ENCODE measurements at regions not wholly inside any gene's neighbourhood (a gene's known extent, or its start where the extent isn't known, plus 50 kb on each side); places are given as distances from the start of the nearest gene placed in this dataset.

DNA sequence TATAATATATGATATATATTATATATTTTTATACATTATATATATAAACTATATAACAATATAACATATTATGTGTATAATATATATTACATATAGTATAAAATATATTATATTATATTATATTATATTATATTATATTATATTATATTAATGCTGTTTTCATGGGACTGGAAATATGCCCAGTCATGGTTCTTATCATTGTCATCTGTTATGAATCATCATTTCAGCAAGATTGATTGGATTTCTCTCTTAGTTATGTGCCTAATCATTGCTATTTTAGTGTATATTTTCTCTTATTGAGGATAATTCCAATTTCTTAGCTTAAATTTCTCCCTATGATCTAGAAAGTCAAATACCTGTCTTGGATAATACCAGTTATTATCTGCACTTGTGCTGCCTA, 617.8 kb downstream of the TRIB2 start:
- no peak for TF ChIP-seq ZNF544 (tag by site-specific recombination; IDR thresholded peaks at IDR 0.05)
- TF ChIP-seq HOXC10 (CRISPR knock-in tag; IDR thresholded peaks at IDR 0.05) = no peak
- TF ChIP-seq ZNF133 (tag by site-specific recombination; IDR thresholded peaks at IDR 0.05) = no peak
- no peak for TF ChIP-seq ZNF76 (tag by site-specific recombination; IDR thresholded peaks at IDR 0.05; ENCODE audit: borderline replicate concordance, low read depth)
- TF ChIP-seq MEIS1 (CRISPR knock-in tag; IDR thresholded peaks at IDR 0.05; ENCODE audit: borderline replicate concordance) = no peak
- no peak for TF ChIP-seq ZBTB17 (tag by site-specific recombination; IDR thresholded peaks at IDR 0.05)
- no peak overlapping the region for H3K27ac ChIP-seq (ENCODE audit: extremely low read depth, low read depth, low read length)
- CTCF ChIA-PET = no interaction called here

DNA sequence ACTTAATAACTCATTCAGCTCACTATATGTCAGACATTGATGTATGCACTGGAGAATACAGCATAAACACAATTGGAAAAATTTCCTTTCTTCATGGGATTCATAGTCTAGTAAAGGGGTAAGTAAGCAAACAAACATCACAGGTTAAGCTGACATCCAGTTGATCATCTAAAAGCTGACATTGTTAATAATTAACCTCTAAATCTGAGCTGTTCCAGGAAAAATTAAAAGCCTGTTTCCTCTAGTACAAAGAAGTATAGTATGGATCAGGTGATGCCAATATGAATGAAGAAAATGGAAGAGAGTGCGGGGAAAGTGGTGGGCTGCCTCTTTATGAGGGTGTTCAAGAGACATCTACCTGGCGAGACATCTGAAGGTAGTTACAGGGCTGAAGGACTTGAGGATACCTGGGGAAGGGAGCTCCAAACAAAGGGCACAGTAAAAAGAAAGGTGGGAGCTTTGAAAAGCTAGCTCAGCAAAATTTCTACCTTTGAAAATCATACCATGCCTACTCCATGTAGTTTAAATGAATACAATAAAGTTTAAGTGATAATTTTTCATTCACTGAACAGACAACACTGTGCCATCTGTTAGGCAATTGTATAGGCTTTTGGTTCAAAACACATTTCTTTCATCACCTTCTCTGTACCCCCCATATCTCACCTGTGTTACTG, 619.3 kb downstream of the TRIB2 start:
- CTCF ChIA-PET = no interaction called here
- no peak overlapping the region for H3K4me3 ChIP-seq (ENCODE audit: low read depth, low read length)
- POLR2A ChIA-PET = no interaction called here
- H3K4me1 ChIP-seq (ENCODE audit: control insufficient read depth, insufficient read depth, low read length) = no peaks in the 10 kb centered on the region
- TF ChIP-seq, protein P1, sequence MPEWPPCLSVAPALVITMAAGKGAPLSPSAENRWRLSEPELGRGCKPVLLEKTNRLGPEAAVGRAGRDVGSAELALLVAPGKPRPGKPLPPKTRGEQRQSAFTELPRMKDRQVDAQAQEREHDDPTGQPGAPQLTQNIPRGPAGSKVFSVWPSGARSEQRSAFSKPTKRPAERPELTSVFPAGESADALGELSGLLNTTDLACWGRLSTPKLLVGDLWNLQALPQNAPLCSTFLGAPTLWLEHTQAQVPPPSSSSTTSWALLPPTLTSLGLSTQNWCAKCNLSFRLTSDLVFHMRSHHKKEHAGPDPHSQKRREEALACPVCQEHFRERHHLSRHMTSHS (tag by site-specific recombination; IDR thresholded peaks at IDR 0.05) = no peak
- no peak for TF ChIP-seq SCRT2 (tag by site-specific recombination; IDR thresholded peaks at IDR 0.05)
- TF ChIP-seq FEZF1 (tag by site-specific recombination; IDR thresholded peaks at IDR 0.05) = no peak
- TF ChIP-seq GLI4 (tag by site-specific recombination; IDR thresholded peaks at IDR 0.05) = no peak
- TF ChIP-seq SP2 (tag by site-specific recombination; IDR thresholded peaks at IDR 0.05) = no peak
- no peak for TF ChIP-seq ZNF76 (tag by site-specific recombination; IDR thresholded peaks at IDR 0.05; ENCODE audit: borderline replicate concordance, low read depth)
- TF ChIP-seq ZNF37A (tag by site-specific recombination; IDR thresholded peaks at IDR 0.05) = no peak
- TF ChIP-seq ZNF248 (tag by site-specific recombination; IDR thresholded peaks at IDR 0.05) = no peak
- no peak for TF ChIP-seq ZNF223 (tag by site-specific recombination; IDR thresholded peaks at IDR 0.05)
- TF ChIP-seq, protein P2, sequence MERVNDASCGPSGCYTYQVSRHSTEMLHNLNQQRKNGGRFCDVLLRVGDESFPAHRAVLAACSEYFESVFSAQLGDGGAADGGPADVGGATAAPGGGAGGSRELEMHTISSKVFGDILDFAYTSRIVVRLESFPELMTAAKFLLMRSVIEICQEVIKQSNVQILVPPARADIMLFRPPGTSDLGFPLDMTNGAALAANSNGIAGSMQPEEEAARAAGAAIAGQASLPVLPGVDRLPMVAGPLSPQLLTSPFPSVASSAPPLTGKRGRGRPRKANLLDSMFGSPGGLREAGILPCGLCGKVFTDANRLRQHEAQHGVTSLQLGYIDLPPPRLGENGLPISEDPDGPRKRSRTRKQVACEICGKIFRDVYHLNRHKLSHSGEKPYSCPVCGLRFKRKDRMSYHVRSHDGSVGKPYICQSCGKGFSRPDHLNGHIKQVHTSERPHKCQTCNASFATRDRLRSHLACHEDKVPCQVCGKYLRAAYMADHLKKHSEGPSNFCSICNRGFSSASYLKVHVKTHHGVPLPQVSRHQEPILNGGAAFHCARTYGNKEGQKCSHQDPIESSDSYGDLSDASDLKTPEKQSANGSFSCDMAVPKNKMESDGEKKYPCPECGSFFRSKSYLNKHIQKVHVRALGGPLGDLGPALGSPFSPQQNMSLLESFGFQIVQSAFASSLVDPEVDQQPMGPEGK (tag by site-specific recombination; IDR thresholded peaks at IDR 0.05) = no peak
- TF ChIP-seq ZSCAN16 (tag by site-specific recombination; IDR thresholded peaks at IDR 0.05) = no peak
- TF ChIP-seq SP3 (tag by site-specific recombination; IDR thresholded peaks at IDR 0.05) = no peak
- TF ChIP-seq HOXA7 (CRISPR knock-in tag; IDR thresholded peaks at IDR 0.05; ENCODE audit: borderline replicate concordance) = no peak
- TF ChIP-seq ZNF221 (tag by site-specific recombination; IDR thresholded peaks at IDR 0.05; ENCODE audit: borderline replicate concordance) = no peak
- no peak overlapping the region for H3K27ac ChIP-seq (ENCODE audit: extremely low read depth, low read depth, low read length)
- no peaks in the 10 kb centered on the region for H3K9me3 ChIP-seq (ENCODE audit: control insufficient read depth, insufficient read depth, low read depth, low read length)
- no peaks in the 10 kb centered on the region for H3K36me3 ChIP-seq (ENCODE audit: control insufficient read depth in 2 of 2, insufficient read depth in 1 of 2, low read length in 2 of 2)

More for the DNA sequence above, 617.8 kb downstream of the TRIB2 start:
- H3K9me3 ChIP-seq (ENCODE audit: control insufficient read depth, insufficient read depth, low read depth, low read length) = no peaks in the 10 kb centered on the region
- no peaks in the 10 kb centered on the region for H3K4me1 ChIP-seq (ENCODE audit: control insufficient read depth, insufficient read depth, low read length)
- no peak overlapping the region for H3K4me3 ChIP-seq (ENCODE audit: low read depth, low read length)
- H3K36me3 ChIP-seq (ENCODE audit: control insufficient read depth in 2 of 2, insufficient read depth in 1 of 2, low read length in 2 of 2) = no peaks in the 10 kb centered on the region
- POLR2A ChIA-PET = no interaction called here

DNA sequence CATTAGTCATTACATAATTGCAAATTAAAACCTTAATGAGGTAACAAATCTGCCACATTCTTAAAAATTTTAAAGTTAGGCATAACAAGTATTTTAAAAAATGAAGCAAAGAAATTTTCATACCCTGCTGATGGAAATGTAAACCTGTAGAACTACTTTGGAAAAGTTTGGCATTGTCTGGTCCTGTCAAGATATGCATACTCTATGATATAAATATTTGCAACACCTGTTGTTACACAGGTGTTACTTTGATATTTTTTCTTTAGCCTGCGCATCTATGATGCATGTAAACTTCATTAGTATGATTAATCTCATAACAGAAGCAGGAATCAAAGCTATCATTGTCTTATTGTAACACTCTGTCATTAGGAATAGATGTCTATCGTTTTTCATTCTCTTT, 634.3 kb downstream of the TRIB2 start:
- H3K36me3 ChIP-seq (ENCODE audit: control insufficient read depth in 2 of 2, insufficient read depth in 1 of 2, low read length in 2 of 2) = no peaks in the 10 kb centered on the region
- ChIA-PET POLR2A (no interaction called here), CTCF (no interaction called here)
- no peaks in the 10 kb centered on the region for H3K9me3 ChIP-seq (ENCODE audit: control insufficient read depth, insufficient read depth, low read depth, low read length)
- no peak overlapping the region for H3K27ac ChIP-seq (ENCODE audit: extremely low read depth, low read depth, low read length)
- no peak overlapping the region for H3K4me3 ChIP-seq (ENCODE audit: low read depth, low read length)
- H3K4me1 ChIP-seq (ENCODE audit: control insufficient read depth, insufficient read depth, low read length) = no peaks in the 10 kb centered on the region
- TF ChIP-seq KLF10 (tag by site-specific recombination; IDR thresholded peaks at IDR 0.05) = no peak
- TF ChIP-seq, protein P3, sequence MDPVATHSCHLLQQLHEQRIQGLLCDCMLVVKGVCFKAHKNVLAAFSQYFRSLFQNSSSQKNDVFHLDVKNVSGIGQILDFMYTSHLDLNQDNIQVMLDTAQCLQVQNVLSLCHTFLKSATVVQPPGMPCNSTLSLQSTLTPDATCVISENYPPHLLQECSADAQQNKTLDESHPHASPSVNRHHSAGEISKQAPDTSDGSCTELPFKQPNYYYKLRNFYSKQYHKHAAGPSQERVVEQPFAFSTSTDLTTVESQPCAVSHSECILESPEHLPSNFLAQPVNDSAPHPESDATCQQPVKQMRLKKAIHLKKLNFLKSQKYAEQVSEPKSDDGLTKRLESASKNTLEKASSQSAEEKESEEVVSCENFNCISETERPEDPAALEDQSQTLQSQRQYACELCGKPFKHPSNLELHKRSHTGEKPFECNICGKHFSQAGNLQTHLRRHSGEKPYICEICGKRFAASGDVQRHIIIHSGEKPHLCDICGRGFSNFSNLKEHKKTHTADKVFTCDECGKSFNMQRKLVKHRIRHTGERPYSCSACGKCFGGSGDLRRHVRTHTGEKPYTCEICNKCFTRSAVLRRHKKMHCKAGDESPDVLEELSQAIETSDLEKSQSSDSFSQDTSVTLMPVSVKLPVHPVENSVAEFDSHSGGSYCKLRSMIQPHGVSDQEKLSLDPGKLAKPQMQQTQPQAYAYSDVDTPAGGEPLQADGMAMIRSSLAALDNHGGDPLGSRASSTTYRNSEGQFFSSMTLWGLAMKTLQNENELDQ (tag by site-specific recombination; IDR thresholded peaks at IDR 0.05; ENCODE audit: low read depth) = no peak
- TF ChIP-seq ZNF596 (tag by site-specific recombination; IDR thresholded peaks at IDR 0.05) = no peak
- TF ChIP-seq ZNF114 (tag by site-specific recombination; IDR thresholded peaks at IDR 0.05) = no peak
- no peak for TF ChIP-seq ZNF138 (tag by site-specific recombination; IDR thresholded peaks at IDR 0.05; ENCODE audit: borderline replicate concordance)
- TF ChIP-seq GLI4 (tag by site-specific recombination; IDR thresholded peaks at IDR 0.05) = no peak
- TF ChIP-seq, protein P4, sequence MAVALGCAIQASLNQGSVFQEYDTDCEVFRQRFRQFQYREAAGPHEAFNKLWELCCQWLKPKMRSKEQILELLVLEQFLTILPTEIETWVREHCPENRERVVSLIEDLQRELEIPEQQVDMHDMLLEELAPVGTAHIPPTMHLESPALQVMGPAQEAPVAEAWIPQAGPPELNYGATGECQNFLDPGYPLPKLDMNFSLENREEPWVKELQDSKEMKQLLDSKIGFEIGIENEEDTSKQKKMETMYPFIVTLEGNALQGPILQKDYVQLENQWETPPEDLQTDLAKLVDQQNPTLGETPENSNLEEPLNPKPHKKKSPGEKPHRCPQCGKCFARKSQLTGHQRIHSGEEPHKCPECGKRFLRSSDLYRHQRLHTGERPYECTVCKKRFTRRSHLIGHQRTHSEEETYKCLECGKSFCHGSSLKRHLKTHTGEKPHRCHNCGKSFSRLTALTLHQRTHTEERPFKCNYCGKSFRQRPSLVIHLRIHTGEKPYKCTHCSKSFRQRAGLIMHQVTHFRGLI (tag by site-specific recombination; IDR thresholded peaks at IDR 0.05) = no peak
- no peak for TF ChIP-seq ZNF239 (tag by site-specific recombination; IDR thresholded peaks at IDR 0.05)
- TF ChIP-seq ZNF157 (tag by site-specific recombination; IDR thresholded peaks at IDR 0.05) = no peak
- TF ChIP-seq ZNF19 (tag by site-specific recombination; IDR thresholded peaks at IDR 0.05; ENCODE audit: low read depth) = no peak
